Inferior parietal cortex (tissue), 1 donor: ENCODE measurements at regions not wholly inside any gene's neighbourhood (a gene's known extent, or its start where the extent isn't known, plus 50 kb on each side); places are given as distances from the start of the nearest gene placed in this dataset.

ENCODE experiments used
- DNase-seq: peaks from one replicate; pipeline ENCODE4 v3.0.0-alpha.2; 2016; ENCODE audit errors: extremely low spot score

GRCh38 chr13:39283072-39283471 is 244.8 kb downstream of the NHLRC3 start:
- no peak for DNase-seq

GRCh38 chr13:39284801-39285388 is 246.6 kb downstream of the NHLRC3 start:
- no peak for DNase-seq
